Sigmoid colon (tissue), 4 donors: ENCODE measurements at regions not wholly inside any gene's neighbourhood (a gene's known extent, or its start where the extent isn't known, plus 50 kb on each side); places are given as distances from the start of the nearest gene placed in this dataset.

Experiments used
- CTCF ChIP-seq, 4 experiments: fragments of 450-650 bp in 3 of 4; fragments of 200-600 bp in 1 of 4; IDR thresholded peaks; one replicate each; pipeline ENCODE4 v1.5.1; 2016 to 2019; ENCODE audit warnings: antibody characterized with exemption in 4 of 4, mild to moderate bottlenecking in 3 of 4, moderate library complexity in 2 of 4
- EP300 ChIP-seq, 4 donors: sonication (generic); formaldehyde crosslinking; IDR thresholded peaks; one replicate each; pipeline ENCODE4 v1.6.1; 2017; ENCODE audit warnings: antibody characterized with exemption in 4 of 4
- POLR2A ChIP-seq, 2 donors: fragments of 450-650 bp; IDR thresholded peaks; one replicate each; pipeline ENCODE4 v1.6.1; 2016; ENCODE audit warnings: antibody characterized with exemption in 2 of 2, mild to moderate bottlenecking in 2 of 2, moderate library complexity in 2 of 2

- TF ChIP-seq CTCF (IDR thresholded peaks at IDR 0.05) = no peak
- TF ChIP-seq POLR2A (IDR thresholded peaks at IDR 0.05) = no peak
- TF ChIP-seq EP300 (IDR thresholded peaks at IDR 0.05) = no peak
Measured at GRCh38 chr4:14403132-14403531, 599.1 kb upstream of the CPEB2 start.
